UCSD-AML1 (cell line): ENCODE measurements at regions not wholly inside any gene's neighbourhood (a gene's known extent, or its start where the extent isn't known, plus 50 kb on each side); places are given as distances from the start of the nearest gene placed in this dataset.

Experiments used
- DNase-seq: peaks from one replicate; lab custom pipeline; 2025; ENCODE audit not compliant: unreplicated experiment; lab: John Stamatoyannopoulos, UW

DNA sequence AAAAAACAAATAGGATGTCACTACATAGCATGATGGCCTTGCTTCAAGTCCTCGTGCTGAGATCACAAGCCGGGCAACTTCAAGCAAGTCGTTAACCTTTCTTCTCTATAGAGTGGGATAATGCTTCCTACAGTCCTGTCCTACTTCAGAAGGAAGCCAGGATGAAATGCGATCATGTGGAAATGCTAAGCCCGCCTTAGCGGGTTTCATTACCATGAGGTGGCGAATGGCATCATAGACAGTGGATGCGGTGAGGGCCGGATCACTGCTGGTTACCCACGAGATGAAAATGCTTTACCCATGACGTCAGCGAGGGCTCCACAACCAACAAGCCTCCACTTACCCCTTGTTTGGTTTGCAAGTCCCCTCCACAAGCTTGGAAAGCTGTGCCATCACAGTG is 206.4 kb downstream of the TBXT start:
- no peak for DNase-seq

DNA sequence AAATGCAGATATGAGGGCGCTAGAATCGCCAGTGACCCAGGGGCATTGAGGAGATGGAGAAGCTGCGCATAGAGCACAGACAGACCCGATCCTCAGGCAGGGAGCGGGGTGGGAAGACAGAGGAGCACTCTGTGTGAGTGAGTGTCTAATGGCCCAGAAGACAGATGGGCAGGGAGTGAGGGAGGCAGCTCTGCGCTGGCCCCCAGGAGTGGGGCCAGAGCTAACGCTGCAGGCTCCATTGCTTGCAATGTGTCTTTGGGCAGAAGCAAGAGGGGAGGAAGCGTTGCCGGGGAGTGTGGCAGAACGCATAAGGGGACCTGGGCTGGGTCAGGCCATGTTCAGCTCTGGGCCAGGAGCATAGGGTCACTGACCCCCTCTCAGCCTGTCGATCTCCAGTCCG is 207.0 kb downstream of the TBXT start:
- DNase-seq: no peak

DNA sequence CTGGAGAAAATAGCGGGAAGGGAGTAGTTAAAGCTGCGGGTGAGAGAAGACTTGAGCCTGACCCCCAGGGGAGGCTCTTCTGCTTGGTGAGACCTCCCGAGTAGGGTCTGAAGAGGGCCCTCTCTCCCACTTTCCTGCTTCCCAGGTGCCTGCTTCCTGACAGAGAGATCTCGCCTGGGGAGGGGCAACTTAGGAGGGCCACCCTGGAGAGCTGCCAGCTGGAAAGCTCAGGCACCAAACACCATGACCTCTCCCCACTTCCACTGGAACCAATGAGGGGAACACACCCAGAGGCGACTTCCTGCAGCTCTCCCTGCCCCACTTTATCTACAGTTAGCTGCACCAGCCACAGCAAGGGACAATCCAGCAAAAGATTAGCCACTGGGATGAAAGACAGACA is 208.0 kb downstream of the TBXT start:
- no peak for DNase-seq

DNA sequence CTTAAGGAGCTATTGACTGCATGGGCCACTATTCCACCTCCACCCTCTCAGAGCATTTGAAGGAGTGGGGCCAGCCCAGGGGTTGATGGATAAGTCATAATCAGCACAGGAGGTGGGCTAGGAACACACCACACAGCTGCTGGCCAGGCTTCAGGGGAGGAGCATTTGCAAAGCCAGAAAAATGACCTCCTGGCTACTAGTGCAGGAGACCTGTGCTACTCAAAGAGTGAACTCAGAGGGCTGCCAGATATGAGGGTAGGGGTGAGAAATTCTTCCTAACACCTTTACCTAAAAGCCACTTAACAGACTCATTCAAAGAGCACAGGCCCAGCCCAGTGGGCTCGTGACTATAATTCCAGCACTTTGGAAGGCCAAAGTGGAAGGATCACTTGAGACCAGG is 210.8 kb downstream of the TBXT start:
- no peak for DNase-seq

DNA sequence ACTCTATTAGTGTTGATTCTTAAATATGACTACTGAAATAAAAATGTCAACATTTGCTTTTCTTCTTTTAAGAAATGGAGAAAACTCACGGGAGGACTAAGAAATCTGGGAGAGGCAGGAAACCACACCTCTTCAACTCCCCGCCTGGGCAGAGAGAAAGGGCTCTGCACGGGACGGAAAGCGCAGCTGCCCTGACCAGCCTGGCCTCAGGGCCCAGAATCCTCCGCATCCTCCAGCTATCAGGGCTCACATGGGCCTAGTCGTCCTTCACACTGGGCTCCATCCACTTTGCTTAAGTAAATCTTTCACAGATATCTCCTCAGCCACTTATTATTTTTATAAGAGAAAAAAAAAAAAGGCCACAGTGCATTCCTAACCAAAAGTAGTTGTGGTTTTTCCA is 215.1 kb downstream of the TBXT start:
- DNase-seq: no peak

DNA sequence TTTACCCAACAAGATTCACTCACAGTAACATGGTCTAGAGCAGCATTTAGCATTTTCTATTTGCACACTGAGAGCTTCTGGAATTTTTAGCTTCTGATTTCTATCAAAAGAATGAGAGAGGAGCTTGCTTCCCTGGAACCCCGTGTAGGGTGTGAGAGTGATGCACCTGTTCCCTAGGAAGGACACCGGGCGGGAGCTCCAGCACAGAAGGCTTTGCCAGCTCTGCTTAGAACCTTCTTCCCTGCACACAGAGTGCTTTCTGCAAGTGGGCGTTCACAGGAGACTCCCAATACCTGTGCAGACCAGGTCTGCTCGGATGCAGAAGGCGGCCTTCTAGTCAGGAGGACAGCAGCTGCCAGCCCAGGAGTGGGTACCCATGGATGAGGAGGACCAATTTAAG is 217.3 kb downstream of the TBXT start:
- no peak for DNase-seq

DNA sequence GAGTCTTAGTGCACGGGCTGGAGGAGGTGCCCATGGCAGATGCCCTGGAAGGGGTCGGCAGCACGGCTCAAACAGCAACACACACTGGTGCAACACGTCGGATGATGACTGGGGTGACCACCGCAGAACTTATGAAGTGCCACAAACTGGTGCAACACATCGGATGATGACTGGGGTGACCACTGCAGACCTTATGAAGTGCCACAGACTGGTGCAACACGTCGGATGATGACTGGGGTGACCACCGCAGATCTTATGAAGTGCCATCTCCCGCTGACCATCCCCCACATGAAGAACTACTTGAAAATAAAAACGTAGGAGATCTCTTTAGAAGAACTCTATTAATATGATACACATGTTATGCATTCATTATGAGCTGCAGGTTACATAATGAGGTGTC is 218.3 kb downstream of the TBXT start:
- DNase-seq: no peak

DNA sequence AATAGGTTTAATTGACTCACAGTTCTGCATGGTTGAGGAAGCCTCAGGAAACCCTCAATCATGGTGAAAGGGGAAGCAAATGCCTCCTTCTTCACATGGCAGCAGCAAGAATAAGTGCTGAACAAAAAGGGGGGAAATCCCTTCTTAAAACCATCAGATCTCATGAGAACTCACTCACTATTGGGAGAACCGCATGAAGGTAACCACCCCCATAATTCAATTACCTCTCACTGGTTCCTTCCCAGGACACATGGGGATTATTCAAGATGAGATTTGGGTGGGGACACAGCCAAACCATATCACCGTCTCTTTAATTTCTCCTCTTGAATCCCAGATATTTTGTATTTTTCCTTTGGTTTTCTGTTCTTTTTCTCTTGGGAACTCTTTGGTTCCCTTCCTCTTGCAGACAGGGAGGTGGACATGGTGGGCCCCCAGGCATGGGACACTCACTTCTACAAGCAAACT is 223.6 kb downstream of the TBXT start:
- DNase-seq: no peak

DNA sequence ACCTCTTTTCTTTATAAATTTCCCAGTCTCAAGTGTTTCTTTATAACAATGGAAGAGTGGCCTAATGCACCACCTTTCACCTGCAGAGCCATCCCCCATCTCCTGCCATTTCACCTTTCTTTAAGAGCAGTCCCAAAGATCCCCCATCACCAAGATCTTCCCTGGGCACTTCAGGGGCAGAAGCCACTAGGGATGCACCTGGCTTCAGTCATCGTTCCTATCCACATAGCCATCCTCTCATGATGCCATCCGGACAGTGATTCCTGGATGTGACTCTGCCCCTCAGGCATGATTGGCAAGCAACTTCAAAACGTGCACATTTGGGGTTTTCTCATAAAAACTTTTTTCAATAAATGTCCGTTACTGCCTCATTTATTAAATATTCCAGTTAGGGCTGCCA is 225.9 kb downstream of the TBXT start:
- DNase-seq: no peak

DNA sequence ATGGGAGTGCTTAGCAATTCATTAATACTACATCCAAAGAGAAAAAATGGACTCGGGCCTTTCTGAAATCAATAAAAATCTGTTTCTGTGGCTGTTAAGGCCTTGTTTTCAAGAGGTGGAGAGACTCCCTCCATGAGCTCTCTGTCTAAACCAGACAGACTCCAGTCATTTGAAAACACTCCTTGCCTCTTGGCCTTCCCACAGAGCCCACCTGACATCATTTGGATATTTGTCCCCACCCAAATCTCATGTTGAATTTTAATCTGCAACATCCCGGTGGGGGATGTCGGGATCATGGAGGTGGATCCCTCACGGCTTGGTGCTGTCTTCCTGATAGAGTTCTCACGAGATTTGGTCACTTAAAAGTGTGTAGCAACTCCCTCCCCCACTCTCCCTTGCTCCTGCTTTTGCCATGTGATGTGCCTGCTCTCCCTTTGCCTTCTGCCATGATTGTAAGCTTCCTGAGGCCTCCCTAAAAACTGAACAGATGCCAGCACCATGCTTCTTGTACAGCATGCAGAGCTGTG is 226.3 kb downstream of the TBXT start:
- no peak for DNase-seq

DNA sequence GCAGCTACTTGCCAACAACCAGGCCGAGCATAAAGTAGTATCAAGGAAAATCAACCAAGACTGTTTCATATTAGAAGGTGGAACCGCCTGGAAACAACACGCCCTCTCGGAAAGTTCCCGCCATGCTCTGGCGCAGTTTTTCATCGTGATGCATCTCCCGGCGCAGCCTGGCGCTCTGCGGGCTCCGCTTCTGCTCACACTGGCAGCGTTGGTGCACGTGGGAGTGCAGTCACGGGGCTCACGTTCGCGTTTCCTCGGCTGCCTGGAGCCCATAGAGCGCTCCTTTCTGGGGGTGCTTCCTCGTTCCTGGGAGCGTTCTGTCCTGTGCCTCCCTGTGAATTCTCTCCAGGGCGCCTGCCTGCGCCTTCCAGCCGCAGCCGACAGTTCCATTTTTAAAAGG is 227.3 kb downstream of the TBXT start:
- no peak for DNase-seq

DNA sequence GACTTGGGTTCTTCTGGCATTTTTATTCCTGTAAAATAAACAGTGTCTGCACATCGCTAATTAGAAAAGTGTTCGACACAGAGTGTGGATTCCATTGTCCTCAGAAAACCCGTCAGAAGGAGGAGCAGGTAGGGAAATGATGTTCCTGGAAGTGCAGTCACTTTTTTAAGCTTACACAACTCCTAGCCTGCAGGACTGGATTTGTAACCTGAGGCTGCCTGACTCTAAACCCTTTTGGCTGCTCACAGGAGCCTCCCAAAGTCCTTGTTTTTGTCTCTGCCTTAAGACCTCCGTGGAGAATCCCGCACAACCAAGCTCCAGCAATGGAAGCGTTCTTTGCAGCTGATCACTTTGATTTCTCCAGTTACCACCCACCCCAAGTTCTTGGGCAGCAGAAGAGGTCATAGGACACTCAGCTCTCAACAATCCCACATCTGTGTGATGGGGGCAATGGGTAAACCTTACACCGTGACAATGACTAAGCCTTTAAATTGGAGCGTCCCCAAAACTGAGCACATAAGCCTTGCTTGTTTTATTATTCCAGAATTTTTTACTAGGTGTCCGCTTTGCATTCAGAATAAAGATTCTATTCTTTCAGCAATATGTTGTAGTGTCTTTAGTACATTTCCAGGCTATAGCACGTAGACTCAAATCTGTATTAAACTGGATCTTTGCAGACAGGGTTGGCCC is 227.9 kb downstream of the TBXT start:
- DNase-seq: no peak

DNA sequence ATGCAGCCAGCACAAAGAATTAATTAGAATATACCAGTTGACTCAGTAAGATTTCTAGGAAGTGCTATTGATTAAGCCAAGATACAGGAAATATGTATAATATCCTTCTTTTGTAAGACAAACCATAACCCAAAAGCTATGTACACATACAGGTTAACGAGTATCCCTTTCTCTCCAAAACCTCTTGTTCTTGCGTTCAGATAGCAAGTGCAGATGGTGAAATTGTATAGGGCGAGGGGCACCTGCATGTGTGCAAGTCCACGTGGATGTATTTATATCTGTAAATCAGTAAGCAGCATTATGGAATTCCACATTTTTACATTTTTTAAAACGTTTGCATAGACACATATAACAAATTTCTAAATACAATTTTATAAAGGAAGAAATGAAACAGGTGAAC is 228.6 kb downstream of the TBXT start:
- no peak for DNase-seq

DNA sequence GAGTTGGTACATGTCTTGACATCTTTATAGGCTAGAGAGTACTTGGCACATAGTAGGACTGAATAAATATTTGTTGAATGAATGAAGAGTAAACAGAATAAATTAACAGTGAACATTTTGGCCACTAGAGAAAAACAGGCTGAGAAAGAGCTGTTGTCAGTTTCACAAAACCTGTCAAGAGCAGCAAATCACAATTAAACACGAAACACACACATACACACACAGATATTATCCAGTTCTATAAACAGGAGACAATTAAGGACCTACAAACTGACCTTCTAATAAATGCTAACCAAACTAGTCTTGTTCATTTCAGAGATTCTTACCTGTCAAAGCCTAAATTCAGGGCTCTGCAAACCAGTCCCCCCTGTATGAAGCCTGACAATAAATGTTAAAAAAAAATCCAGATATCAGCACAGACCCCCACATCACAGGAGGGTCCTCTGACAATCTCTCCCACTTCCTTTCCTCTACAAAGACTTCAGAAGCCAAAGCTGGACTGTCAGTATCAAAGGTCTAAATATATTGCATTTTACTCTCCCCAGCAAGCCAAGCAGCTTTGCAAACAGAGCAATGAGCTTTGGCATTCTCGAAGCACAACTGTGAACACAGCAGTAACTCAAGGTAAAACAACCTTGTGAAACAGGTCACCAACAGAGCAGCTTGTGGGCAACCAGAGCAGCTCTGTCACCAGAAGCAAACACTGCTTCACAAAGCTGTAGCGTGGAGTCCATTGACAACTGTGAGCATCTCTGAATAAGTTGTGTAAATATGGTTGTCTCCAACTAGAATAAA is 229.9 kb downstream of the TBXT start:
- DNase-seq: no peak

DNA sequence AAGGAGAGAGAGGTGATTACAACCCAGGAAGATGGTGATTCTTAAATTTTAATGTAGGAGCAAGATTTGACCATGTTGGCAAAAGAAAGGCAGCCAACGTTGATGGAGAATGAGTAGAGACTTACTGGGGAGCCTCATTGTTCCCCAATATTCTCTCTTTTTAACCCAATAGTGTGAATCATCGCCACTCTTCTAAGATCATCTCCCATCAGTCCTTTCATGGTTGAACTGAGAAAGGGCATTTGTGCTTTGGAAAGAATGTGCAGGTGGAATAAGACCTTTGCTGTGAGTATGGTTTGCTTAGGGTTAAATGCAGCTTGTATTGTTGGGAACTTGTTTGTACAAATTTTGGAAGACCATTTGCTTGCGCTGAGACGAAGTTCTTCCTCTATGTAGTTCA is 231.0 kb downstream of the TBXT start:
- DNase-seq: no peak

DNA sequence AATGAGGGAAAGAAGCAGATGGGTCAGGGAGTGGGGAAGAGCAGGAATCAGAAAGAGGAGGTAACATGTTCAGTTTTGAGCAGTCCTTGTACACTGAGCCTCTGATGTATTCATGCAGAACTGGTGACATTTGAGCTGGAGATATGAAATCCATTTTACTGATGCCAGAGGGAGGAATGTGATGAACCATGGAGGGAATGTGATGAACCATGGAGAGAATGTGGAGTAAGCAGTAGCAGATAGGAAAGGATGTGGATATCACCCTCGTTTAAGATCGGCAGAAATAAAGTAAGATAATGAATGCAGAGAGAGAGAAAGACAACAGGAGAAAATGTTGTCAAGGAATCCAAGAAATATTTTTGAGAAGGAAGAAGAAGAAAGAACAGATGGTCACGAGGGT is 231.6 kb downstream of the TBXT start:
- DNase-seq: no peak

DNA sequence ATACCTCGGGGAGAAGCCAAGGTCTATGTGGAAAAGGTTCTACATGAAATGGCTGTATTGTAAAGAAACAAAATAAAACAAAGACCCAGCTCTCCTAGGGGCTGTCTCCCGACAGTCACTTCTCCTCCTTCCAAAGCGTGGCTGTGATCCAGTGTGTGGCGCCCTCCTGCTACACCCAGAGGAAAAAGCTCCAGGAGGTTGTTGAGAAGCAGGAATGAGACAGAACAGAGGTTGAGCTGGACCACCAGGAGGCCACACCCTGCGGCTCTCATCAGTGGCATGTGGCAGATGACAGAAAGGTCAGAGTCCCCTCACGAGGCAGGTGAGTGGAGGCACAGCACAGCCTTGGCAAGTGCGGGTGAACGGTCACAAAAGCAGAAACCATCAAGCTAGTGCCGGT is 236.0 kb downstream of the TBXT start:
- DNase-seq: no peak

DNA sequence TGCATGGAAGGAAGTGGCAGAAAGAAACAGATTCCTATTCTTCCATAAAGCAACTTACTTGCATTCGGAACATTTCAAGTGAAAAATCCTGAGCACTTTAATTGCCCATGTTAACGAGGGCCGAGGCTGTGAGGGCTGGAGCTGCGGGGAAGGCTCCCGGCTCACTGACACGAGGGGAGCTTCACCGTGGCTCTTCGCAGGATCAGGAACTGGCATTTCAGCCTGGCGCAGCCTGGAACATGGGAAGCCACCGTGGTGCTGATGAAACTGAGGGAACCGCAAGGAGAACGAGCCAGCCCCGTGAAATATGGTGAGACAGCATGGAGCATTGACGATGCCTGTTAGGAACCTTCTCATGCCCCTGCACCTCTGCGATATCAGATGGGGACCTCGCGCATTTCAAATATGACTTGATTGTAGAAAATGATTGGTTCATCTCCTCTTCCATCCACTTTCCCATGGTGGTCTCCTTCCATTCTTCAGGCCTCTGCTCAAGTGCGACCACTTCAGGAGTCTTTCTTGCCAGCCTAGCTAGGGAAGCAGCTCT is 236.9 kb downstream of the TBXT start:
- DNase-seq: no peak

DNA sequence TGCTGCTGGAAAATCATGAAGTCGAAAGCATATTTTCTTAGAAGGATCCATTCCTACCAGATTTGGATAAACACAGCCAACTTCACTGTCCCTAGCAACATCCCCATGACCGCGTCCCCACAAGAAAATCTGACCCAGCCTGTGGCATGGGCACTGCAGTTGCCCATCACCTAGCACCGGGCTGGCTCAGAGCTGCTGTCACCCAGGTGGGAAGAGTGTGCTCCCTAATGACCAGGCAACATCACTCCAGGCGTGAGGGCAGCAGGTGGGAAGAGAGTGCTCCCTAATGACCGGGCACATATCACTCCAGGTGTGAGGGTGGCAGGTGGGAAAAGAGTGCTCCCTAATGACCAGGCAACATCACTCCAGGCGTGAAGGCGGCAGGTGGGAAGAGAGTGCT is 238.0 kb downstream of the TBXT start:
- no peak for DNase-seq

DNA sequence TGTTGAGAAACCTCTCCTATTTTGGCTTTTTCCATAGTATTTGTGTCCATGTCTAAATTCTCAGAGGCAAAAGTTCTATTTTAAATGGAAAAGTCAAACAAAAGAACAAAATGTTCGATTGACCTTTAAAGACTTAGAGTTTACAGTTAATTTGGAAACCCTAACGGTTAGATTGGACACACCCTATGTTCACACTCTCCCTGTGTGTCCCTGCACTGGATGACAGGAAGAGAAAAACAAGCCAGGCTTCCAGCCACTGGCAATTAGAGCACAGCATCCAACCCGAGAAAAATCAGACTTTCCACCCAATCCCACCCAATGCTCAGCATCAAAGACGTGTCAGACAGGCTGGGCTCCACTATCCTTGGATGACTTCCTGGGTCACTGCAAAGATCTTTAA is 241.3 kb downstream of the TBXT start:
- DNase-seq: no peak

DNA sequence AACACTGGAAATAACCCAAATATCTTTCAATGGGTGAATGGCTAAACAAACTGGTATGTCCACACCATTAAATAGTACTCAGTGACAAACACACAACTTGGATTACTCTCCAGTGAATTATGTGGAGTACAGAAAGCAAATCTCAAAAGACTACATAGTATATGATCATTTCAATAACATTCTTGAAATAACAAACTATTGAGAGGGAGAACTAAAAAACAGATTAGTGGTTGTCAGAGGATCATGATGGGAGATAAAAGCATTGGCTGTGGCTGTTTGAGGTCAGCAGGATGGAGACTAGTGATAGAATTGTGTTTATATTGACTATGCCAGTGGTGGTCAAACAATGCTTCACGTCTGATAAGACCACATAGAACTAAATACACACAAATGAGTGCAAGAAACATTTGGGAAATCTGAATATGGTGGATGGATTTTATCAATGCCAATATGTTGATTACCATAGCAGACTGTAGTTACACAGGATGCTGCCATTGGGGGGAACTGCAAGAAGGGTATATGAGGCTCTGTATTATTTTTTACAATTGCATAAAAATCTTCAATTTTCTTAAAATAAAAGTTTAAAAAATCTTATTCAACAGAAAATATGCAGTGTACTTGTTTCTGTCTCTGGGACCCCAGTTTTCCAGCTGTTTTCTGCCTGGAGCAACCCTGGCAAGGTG is 242.0 kb downstream of the TBXT start:
- no peak for DNase-seq
